ENCODE measurements at regions not wholly inside any gene's neighbourhood (a gene's known extent, or its start where the extent isn't known, plus 50 kb on each side); places are given as distances from the start of the nearest gene placed in this dataset.

GRCh38 chr14:65156568-65157366 lies 54.5 kb upstream of the MAX start:
- TF ChIP-seq POLR2A (IDR thresholded peaks at IDR 0.05): no peak
- TF ChIP-seq, protein P1, sequence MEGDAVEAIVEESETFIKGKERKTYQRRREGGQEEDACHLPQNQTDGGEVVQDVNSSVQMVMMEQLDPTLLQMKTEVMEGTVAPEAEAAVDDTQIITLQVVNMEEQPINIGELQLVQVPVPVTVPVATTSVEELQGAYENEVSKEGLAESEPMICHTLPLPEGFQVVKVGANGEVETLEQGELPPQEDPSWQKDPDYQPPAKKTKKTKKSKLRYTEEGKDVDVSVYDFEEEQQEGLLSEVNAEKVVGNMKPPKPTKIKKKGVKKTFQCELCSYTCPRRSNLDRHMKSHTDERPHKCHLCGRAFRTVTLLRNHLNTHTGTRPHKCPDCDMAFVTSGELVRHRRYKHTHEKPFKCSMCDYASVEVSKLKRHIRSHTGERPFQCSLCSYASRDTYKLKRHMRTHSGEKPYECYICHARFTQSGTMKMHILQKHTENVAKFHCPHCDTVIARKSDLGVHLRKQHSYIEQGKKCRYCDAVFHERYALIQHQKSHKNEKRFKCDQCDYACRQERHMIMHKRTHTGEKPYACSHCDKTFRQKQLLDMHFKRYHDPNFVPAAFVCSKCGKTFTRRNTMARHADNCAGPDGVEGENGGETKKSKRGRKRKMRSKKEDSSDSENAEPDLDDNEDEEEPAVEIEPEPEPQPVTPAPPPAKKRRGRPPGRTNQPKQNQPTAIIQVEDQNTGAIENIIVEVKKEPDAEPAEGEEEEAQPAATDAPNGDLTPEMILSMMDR (IDR thresholded peaks at IDR 0.05): no peak
